SKM-1 (cell line): ENCODE measurements at regions not wholly inside any gene's neighbourhood (a gene's known extent, or its start where the extent isn't known, plus 50 kb on each side); places are given as distances from the start of the nearest gene placed in this dataset.

Experiments used
- DNase-seq: peaks from one replicate; lab custom pipeline; 2025; ENCODE audit not compliant: unreplicated experiment; lab: John Stamatoyannopoulos, UW

GRCh38 chr5:155394727-155395126 lies 381.2 kb downstream of the KIF4B start:
- no peak for DNase-seq

GRCh38 chr5:155402927-155403640 lies 389.5 kb downstream of the KIF4B start:
- DNase-seq: no peak

GRCh38 chr5:155406815-155407214 lies 393.3 kb downstream of the KIF4B start:
- no peak for DNase-seq

GRCh38 chr5:155408465-155408864 lies 394.9 kb downstream of the KIF4B start:
- no peak for DNase-seq

- DNase-seq: no peak
Observed at GRCh38 chr5:155416765-155417164, 403.2 kb downstream of the KIF4B start.

- no peak for DNase-seq
Observed at GRCh38 chr5:155418960-155419579, 405.5 kb downstream of the KIF4B start.

GRCh38 chr5:155430192-155430591 lies 416.6 kb downstream of the KIF4B start:
- DNase-seq: no peak

GRCh38 chr5:155434267-155434666 lies 420.7 kb downstream of the KIF4B start:
- no peak for DNase-seq

- peak; percentile 27 for DNase-seq
Observed at GRCh38 chr5:155434681-155435080, 421.1 kb downstream of the KIF4B start.

GRCh38 chr5:155441849-155442248 lies 428.3 kb downstream of the KIF4B start:
- DNase-seq: no peak

- no peak for DNase-seq
Observed at GRCh38 chr5:155451106-155451505, 437.6 kb downstream of the KIF4B start.

- DNase-seq: no peak
Observed at GRCh38 chr5:155455791-155456514, 442.4 kb downstream of the KIF4B start.

GRCh38 chr5:155459889-155460500 lies 446.4 kb downstream of the KIF4B start:
- no peak for DNase-seq

GRCh38 chr5:155460501-155460931 lies 447.0 kb downstream of the KIF4B start:
- no peak for DNase-seq

GRCh38 chr5:155461304-155461703 lies 447.7 kb downstream of the KIF4B start:
- DNase-seq: no peak

- no peak for DNase-seq
Observed at GRCh38 chr5:155466851-155467250, 453.3 kb downstream of the KIF4B start.

- no peak for DNase-seq
Observed at GRCh38 chr5:155471027-155471426, 457.5 kb downstream of the KIF4B start.

GRCh38 chr5:155472780-155473179 lies 459.2 kb downstream of the KIF4B start:
- no peak for DNase-seq

- DNase-seq: no peak
Observed at GRCh38 chr5:155475318-155475717, 461.8 kb downstream of the KIF4B start.

- no peak for DNase-seq
Observed at GRCh38 chr5:155480731-155481131, 467.2 kb downstream of the KIF4B start.

GRCh38 chr5:155481182-155481581 lies 467.6 kb downstream of the KIF4B start:
- DNase-seq: no peak

- DNase-seq: no peak
Observed at GRCh38 chr5:155482428-155482827, 468.9 kb downstream of the KIF4B start.
